Type B pancreatic cell (in vitro differentiated cells): ENCODE measurements at regions not wholly inside any gene's neighbourhood (a gene's known extent, or its start where the extent isn't known, plus 50 kb on each side); places are given as distances from the start of the nearest gene placed in this dataset.
A peak's percentile ranks its signal among the peaks of the same experiment; 100 is the strongest.

ENCODE experiments used
- DNase-seq: peaks from one replicate; pipeline ENCODE4 v3.0.0; 2021; ENCODE audit warnings: mixed read lengths; ENCODE audit not compliant: unreplicated experiment; ENCODE audit errors: extremely low spot score
- H3K27ac Mint-ChIP-seq: 2 replicates; pipeline ENCODE4 v1.8.0; 2021; ENCODE audit warnings: mild to moderate bottlenecking, mixed read lengths
- H3K27me3 Mint-ChIP-seq: 2 replicates; pipeline ENCODE4 v1.8.0; 2021; ENCODE audit warnings: mixed read lengths
- H3K36me3 Mint-ChIP-seq: 2 replicates; pipeline ENCODE4 v1.8.0; 2021; ENCODE audit warnings: mixed read lengths
- H3K4me1 Mint-ChIP-seq: one replicate; pipeline ENCODE4 v1.8.0; 2021; ENCODE audit warnings: mixed read lengths; ENCODE audit not compliant: unreplicated experiment
- H3K4me3 Mint-ChIP-seq: 2 replicates; pipeline ENCODE4 v1.8.0; 2021; ENCODE audit warnings: mild to moderate bottlenecking, mixed read lengths
- H3K9me3 Mint-ChIP-seq: 2 replicates; pipeline ENCODE4 v1.8.0; 2021; ENCODE audit warnings: mixed read lengths
- CTCF ChIP-seq: fragments of 200-600 bp; sonication (generic); conservative IDR thresholded peaks from 2 replicates; pipeline ENCODE4 v1.5.0; 2021; ENCODE audit warnings: antibody characterized with exemption, mild to moderate bottlenecking

- TF ChIP-seq CTCF, result no peak
- no peak overlapping the region for H3K4me3 Mint-ChIP-seq
- no peaks in the 10 kb centered on the region for H3K27me3 Mint-ChIP-seq
- H3K27ac Mint-ChIP-seq, result peak overlapping the region; percentile 25
- H3K36me3 Mint-ChIP-seq, result no peaks in the 10 kb centered on the region
- DNase-seq, result no peak
- H3K4me1 Mint-ChIP-seq, result peaks cover 7% of the 10 kb centered on the region
- no peaks in the 10 kb centered on the region for H3K9me3 Mint-ChIP-seq
Measured at GRCh38 chr13:105817498-105817897, 718.0 kb downstream of the EFNB2 start.

GRCh38 chr13:105816994-105817393 is 718.5 kb downstream of the EFNB2 start:
- no peaks in the 10 kb centered on the region for H3K9me3 Mint-ChIP-seq
- H3K4me3 Mint-ChIP-seq, result no peak overlapping the region
- H3K27me3 Mint-ChIP-seq, result no peaks in the 10 kb centered on the region
- no peak for TF ChIP-seq CTCF
- DNase-seq, result no peak
- peaks cover 7% of the 10 kb centered on the region for H3K4me1 Mint-ChIP-seq
- no peaks in the 10 kb centered on the region for H3K36me3 Mint-ChIP-seq
- H3K27ac Mint-ChIP-seq, result peak overlapping the region; percentile 25

GRCh38 chr13:105814902-105815250 is 720.6 kb downstream of the EFNB2 start:
- TF ChIP-seq CTCF, result no peak
- peaks cover 7% of the 10 kb centered on the region for H3K4me1 Mint-ChIP-seq
- H3K27ac Mint-ChIP-seq, result no peak overlapping the region
- no peak overlapping the region for H3K4me3 Mint-ChIP-seq
- H3K27me3 Mint-ChIP-seq, result no peaks in the 10 kb centered on the region
- peaks cover under 1% of the 10 kb centered on the region for H3K9me3 Mint-ChIP-seq
- H3K36me3 Mint-ChIP-seq, result no peaks in the 10 kb centered on the region
- DNase-seq, result no peak

- TF ChIP-seq CTCF, result no peak
- DNase-seq, result no peak
- Mint-ChIP-seq H3K36me3 (no peaks in the 10 kb centered on the region), H3K4me3 (no peak overlapping the region), H3K27ac (no peak overlapping the region), H3K9me3 (peaks cover 6% of the 10 kb centered on the region), H3K4me1 (peaks cover 7% of the 10 kb centered on the region), H3K27me3 (no peaks in the 10 kb centered on the region)
Measured at GRCh38 chr13:105814219-105814901, 721.1 kb downstream of the EFNB2 start.

GRCh38 chr13:105806628-105806920 is 728.9 kb downstream of the EFNB2 start:
- no peak overlapping the region for H3K27ac Mint-ChIP-seq
- TF ChIP-seq CTCF, result no peak
- DNase-seq, result no peak
- H3K9me3 Mint-ChIP-seq, result peaks cover 8% of the 10 kb centered on the region
- no peaks in the 10 kb centered on the region for H3K36me3 Mint-ChIP-seq
- no peak overlapping the region for H3K4me3 Mint-ChIP-seq
- H3K4me1 Mint-ChIP-seq, result peaks cover 10% of the 10 kb centered on the region
- no peaks in the 10 kb centered on the region for H3K27me3 Mint-ChIP-seq
